ENCODE measurements at regions not wholly inside any gene's neighbourhood (a gene's known extent, or its start where the extent isn't known, plus 50 kb on each side); places are given as distances from the start of the nearest gene placed in this dataset.

- TF ChIP-seq POLR2AphosphoS5 (IDR thresholded peaks at IDR 0.05) (no peak), CTCF (IDR thresholded peaks at IDR 0.05) (no peak), POLR2A (IDR thresholded peaks at IDR 0.05) (no peak), EP300 (IDR thresholded peaks at IDR 0.05) (no peak)
These were observed 279.2 kb downstream of the SUDS3 start for GRCh38 chr12:118655588-118655987.
